ENCODE measurements at regions not wholly inside any gene's neighbourhood (a gene's known extent, or its start where the extent isn't known, plus 50 kb on each side); places are given as distances from the start of the nearest gene placed in this dataset.
"Not testable (repeated sequence)": the region's sequence is repeated elsewhere in the genome, so short reads cannot be mapped to it uniquely, and the experiment has no call there.

GRCh38 chrX:101738411-101738810 lies 78.8 kb upstream of the ARMCX2 start:
- not testable (repeated sequence) for H2BK20ac ChIP-seq (ENCODE audit: low read depth, low read length, poor library complexity, severe bottlenecking); H3K79me1 ChIP-seq (ENCODE audit: insufficient read depth, low read depth, low read length, poor library complexity, severe bottlenecking); H3K27ac ChIP-seq (ENCODE audit: insufficient read length, low read depth, low read length); H3K9ac ChIP-seq (ENCODE audit: extremely low read depth, insufficient read length, low read length); H3K4me1 ChIP-seq (ENCODE audit: insufficient read depth, low read length); H3K27ac Mint-ChIP-seq; H4K5ac ChIP-seq (ENCODE audit: insufficient read length, low read depth, low read length); H3K23ac ChIP-seq (ENCODE audit: insufficient read length, low read depth, low read length); H3K4ac ChIP-seq (ENCODE audit: low read depth, low read length); DNase-seq; H3K14ac ChIP-seq (ENCODE audit: insufficient read depth, low read length); H4K20me1 ChIP-seq (ENCODE audit: control insufficient read depth, insufficient read depth, insufficient read length); H3K27me3 ChIP-seq (ENCODE audit: insufficient read depth, low read length); H3K23me2 ChIP-seq (ENCODE audit: insufficient read length, low read depth, low read length, poor library complexity, severe bottlenecking); H3K79me2 ChIP-seq (ENCODE audit: insufficient read depth, low read length); H3K56ac ChIP-seq (ENCODE audit: insufficient read length, low read depth, low read length); H3K4me3 Mint-ChIP-seq; H4K91ac ChIP-seq (ENCODE audit: insufficient read length, low read depth, low read length); H2AFZ ChIP-seq (ENCODE audit: low read length); H2BK5ac ChIP-seq (ENCODE audit: insufficient read length, low read length); H3T11ph ChIP-seq (ENCODE audit: low read length); H2BK15ac ChIP-seq (ENCODE audit: low read depth, low read length); H3K4me2 ChIP-seq (ENCODE audit: insufficient read depth, insufficient read length, low read length); H2AK5ac ChIP-seq (ENCODE audit: insufficient read length, low read length); H4K8ac ChIP-seq (replicated peaks; ENCODE audit: insufficient read length, low read depth, low read length); H2BK120ac ChIP-seq (ENCODE audit: low read depth, low read length, poor library complexity, severe bottlenecking); H3K27me3 Mint-ChIP-seq (ENCODE audit: low read depth); H3K4me1 Mint-ChIP-seq; H3K18ac ChIP-seq (ENCODE audit: insufficient read length, low read depth, low read length); H2BK12ac ChIP-seq (ENCODE audit: insufficient read length, low read depth, low read length)
- peaks cover 17% of the 10 kb centered on the region for H3K9me3 ChIP-seq (ENCODE audit: control insufficient read depth, low read depth, low read length)
- WGBS (ENCODE audit: extremely low coverage, insufficient read length, low lambda C conversion rate): no CpG with 5 or more reads among the region's 17 CpGs
- Mint-ChIP-seq H3K9me3 (peaks cover 58 to 59% of the 10 kb centered on the region in 2 experiments), H3K36me3 (ENCODE audit: insufficient read depth in 1 of 3, low read depth in 3 of 3) (peaks cover 0 to 10% (median 2%) of the 10 kb centered on the region in 3 experiments; a peak in 5 of 7 replicates)

Data from H9 (cell line).